Mesodermal cell (in vitro differentiated cells): ENCODE measurements at regions not wholly inside any gene's neighbourhood (a gene's known extent, or its start where the extent isn't known, plus 50 kb on each side); places are given as distances from the start of the nearest gene placed in this dataset.

Source experiments
- H3K27ac ChIP-seq: 2 replicates; pipeline ENCODE4 v1.7.0; 2013; ENCODE audit warnings: mild to moderate bottlenecking, low read depth, low read length, moderate library complexity; ENCODE audit not compliant: severe bottlenecking
- H3K36me3 ChIP-seq: 2 replicates; pipeline ENCODE4 v1.7.1; 2013; ENCODE audit warnings: mild to moderate bottlenecking, low read length, moderate library complexity; ENCODE audit not compliant: control insufficient read depth, insufficient read depth
- H3K4me1 ChIP-seq: one replicate; pipeline ENCODE4 v1.7.1; 2013; ENCODE audit warnings: mild to moderate bottlenecking, low read length; ENCODE audit not compliant: insufficient read depth, control insufficient read depth, poor library complexity, severe bottlenecking
- H3K4me3 ChIP-seq: 2 replicates; pipeline ENCODE4 v1.7.0; 2013; ENCODE audit warnings: low read length, control low read depth, mild to moderate bottlenecking; ENCODE audit not compliant: insufficient read depth, poor library complexity, severe bottlenecking; ENCODE audit errors: extremely low read depth
- H3K9me3 ChIP-seq: 2 replicates; pipeline ENCODE4 v1.7.1; 2013; ENCODE audit warnings: mild to moderate bottlenecking, low read length, moderate library complexity; ENCODE audit not compliant: control insufficient read depth
- WGBS, 2 experiments: methylation state at CpG; one replicate each; pipeline ENCODE4 v1.1.5; 2013; ENCODE audit warnings: missing lambda C conversion rate in 2 of 2; ENCODE audit not compliant: insufficient coverage in 2 of 2; 5-methylcytosine and 5-hydroxymethylcytosine counted together

- Histone ChIP-seq H3K36me3 (no peaks in the 10 kb centered on the region), H3K9me3 (no peaks in the 10 kb centered on the region), H3K4me1 (no peaks in the 10 kb centered on the region), H3K4me3 (no peak overlapping the region), H3K27ac (no peak overlapping the region)
- WGBS, 2 experiments, result no CpG with 5 or more reads among the region's 2 CpGs
Measured at GRCh38 chr1:42006093-42006492, 87.4 kb upstream of the HIVEP3 start.

- Histone ChIP-seq H3K27ac (no peak overlapping the region), H3K36me3 (no peaks in the 10 kb centered on the region), H3K4me3 (no peak overlapping the region), H3K9me3 (no peaks in the 10 kb centered on the region), H3K4me1 (no peaks in the 10 kb centered on the region)
- WGBS, 2 experiments, result 72 to 88% methylated on average over 2 of the region's 2 CpGs
Measured at GRCh38 chr1:42005530-42005929, 86.8 kb upstream of the HIVEP3 start.

DNA sequence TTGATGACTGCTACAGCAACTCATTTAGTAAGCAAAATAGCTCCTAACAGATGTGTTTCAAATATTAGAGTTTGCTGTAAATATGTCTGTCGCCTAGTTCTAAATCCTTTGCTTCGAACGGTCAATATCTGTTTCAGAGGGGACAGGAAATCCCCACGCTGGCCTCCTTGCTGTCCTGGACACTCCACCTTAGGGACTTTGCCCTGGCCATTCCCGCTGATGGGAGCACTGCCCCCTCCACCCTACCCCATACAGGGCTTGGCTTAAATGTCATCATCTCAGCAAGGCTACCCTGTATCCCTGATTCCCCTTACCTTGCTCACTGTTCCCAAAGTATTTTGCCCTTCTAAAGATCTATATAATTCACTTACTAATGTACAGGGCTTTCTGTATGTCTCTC lies 86.1 kb upstream of the HIVEP3 start:
- no peaks in the 10 kb centered on the region for H3K4me1 ChIP-seq
- no peak overlapping the region for H3K4me3 ChIP-seq
- 86 to 88% methylated on average over 5 of the region's 5 CpGs for WGBS, 2 experiments
- no peaks in the 10 kb centered on the region for H3K9me3 ChIP-seq
- no peak overlapping the region for H3K27ac ChIP-seq
- no peaks in the 10 kb centered on the region for H3K36me3 ChIP-seq

- Histone ChIP-seq H3K4me1 (no peaks in the 10 kb centered on the region), H3K9me3 (no peaks in the 10 kb centered on the region), H3K27ac (no peak overlapping the region), H3K4me3 (no peak overlapping the region), H3K36me3 (no peaks in the 10 kb centered on the region)
- 100% methylated on average over 2 of the region's 4 CpGs; no CpG with 5 or more reads in 1 of the 2 experiments for WGBS, 2 experiments
Measured at GRCh38 chr1:42004322-42004721, 85.6 kb upstream of the HIVEP3 start.

GRCh38 chr1:42003433-42003832 lies 84.7 kb upstream of the HIVEP3 start:
- H3K36me3 ChIP-seq, result no peaks in the 10 kb centered on the region
- H3K4me1 ChIP-seq, result no peaks in the 10 kb centered on the region
- 87 to 94% methylated on average over 4 to 5 of the region's 5 CpGs for WGBS, 2 experiments
- H3K27ac ChIP-seq, result no peak overlapping the region
- H3K9me3 ChIP-seq, result no peaks in the 10 kb centered on the region
- H3K4me3 ChIP-seq, result no peak overlapping the region

DNA sequence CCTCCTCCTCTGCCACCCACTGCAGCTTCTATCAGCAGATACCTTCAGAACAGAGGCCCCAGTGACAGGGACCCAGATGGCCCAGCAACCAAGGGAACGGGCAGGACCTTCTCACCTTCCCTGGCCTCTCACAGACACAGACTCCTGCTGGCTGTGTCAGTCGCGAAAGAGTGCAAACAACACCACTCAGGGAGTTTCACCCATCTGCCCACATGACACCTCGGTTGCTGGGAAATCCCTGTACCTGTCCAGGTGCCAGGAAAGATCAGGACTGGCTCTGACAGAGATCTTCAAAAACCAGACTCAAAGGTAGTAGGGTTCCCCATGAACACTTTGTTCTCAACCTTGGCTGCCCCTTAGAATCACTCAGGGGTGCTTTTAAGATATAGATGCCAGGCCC lies 83.5 kb upstream of the HIVEP3 start:
- WGBS, 2 experiments, result 62 to 90% methylated on average over 4 of the region's 4 CpGs
- no peak overlapping the region for H3K27ac ChIP-seq
- no peak overlapping the region for H3K4me3 ChIP-seq
- no peaks in the 10 kb centered on the region for H3K4me1 ChIP-seq
- no peaks in the 10 kb centered on the region for H3K9me3 ChIP-seq
- H3K36me3 ChIP-seq, result no peaks in the 10 kb centered on the region

DNA sequence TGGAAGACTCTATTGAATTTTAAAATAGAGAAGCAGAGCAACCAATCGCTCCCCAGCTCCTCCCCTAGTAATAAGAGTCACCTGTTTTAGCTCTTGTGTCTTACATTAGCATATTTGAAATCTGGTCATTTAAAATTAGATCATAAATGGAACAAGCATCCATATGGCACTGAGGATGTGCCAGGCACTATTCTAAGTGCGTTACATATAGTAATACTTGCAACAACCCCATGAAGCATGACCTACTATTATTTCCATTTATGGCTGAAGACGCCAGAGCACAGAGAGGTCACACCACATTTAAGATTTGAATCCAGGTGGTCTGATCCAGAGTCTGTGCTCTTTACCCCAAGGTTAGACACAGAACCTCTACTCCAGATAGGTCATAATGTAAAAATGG lies 82.0 kb upstream of the HIVEP3 start:
- WGBS, 2 experiments, result 71 to 93% methylated on average over 2 of the region's 3 CpGs
- Histone ChIP-seq H3K4me1 (no peaks in the 10 kb centered on the region), H3K4me3 (no peak overlapping the region), H3K36me3 (no peaks in the 10 kb centered on the region), H3K9me3 (no peaks in the 10 kb centered on the region), H3K27ac (no peak overlapping the region)

DNA sequence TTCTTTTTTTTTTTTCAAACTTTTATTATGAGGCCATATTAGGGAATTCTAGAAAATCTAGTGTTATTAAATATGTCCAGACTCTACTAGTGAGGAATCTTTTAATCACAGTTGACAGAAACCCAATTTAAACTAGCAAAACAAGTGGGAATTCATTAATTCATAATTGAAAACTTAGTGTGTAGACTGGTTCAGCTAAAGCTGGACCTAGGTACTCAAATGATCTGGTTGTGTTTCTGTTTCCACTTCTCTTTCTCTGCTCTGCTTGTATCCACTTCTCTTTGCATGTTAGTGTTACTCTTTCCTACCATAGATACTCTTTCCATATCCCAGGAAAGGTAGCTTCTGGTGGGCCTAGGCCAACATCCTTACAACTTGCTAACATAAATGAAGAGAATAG lies 81.2 kb upstream of the HIVEP3 start:
- Histone ChIP-seq H3K27ac (no peak overlapping the region), H3K36me3 (no peaks in the 10 kb centered on the region), H3K9me3 (no peaks in the 10 kb centered on the region), H3K4me3 (no peak overlapping the region), H3K4me1 (no peaks in the 10 kb centered on the region)

DNA sequence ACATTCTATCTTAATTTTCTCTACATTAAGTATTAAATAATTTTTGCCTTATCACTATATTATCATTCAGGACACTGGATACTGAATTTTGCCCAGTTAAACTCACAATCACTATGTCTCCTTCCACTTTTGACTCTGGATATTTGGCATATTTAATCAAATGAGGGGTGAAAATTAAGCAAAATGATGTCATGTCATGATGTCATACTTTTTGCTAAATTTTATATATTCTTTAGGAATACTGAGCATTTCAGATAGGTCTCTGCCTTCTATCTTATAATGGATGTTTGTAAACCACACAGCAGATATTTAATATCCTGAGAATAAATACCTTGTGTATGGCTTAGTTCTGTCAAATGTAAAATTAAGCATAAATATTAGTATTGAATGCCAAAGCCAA lies 79.5 kb upstream of the HIVEP3 start:
- Histone ChIP-seq H3K9me3 (no peaks in the 10 kb centered on the region), H3K27ac (no peak overlapping the region), H3K4me3 (no peak overlapping the region), H3K4me1 (no peaks in the 10 kb centered on the region), H3K36me3 (no peaks in the 10 kb centered on the region)

- H3K4me1 ChIP-seq, result no peaks in the 10 kb centered on the region
- H3K9me3 ChIP-seq, result no peaks in the 10 kb centered on the region
- no peaks in the 10 kb centered on the region for H3K36me3 ChIP-seq
- 88 to 94% methylated on average over 4 to 5 of the region's 5 CpGs for WGBS, 2 experiments
- H3K4me3 ChIP-seq, result no peak overlapping the region
- H3K27ac ChIP-seq, result no peak overlapping the region
Measured at GRCh38 chr1:41997153-41997552, 78.4 kb upstream of the HIVEP3 start.

- Histone ChIP-seq H3K27ac (no peak overlapping the region), H3K4me1 (no peaks in the 10 kb centered on the region), H3K9me3 (no peaks in the 10 kb centered on the region), H3K36me3 (no peaks in the 10 kb centered on the region), H3K4me3 (no peak overlapping the region)
- WGBS, 2 experiments, result 80 to 100% methylated on average over 1 of the region's 1 CpG
Measured at GRCh38 chr1:41995441-41996130, 76.9 kb upstream of the HIVEP3 start.
